HG02981 (cell line): ENCODE measurements at regions not wholly inside any gene's neighbourhood (a gene's known extent, or its start where the extent isn't known, plus 50 kb on each side); places are given as distances from the start of the nearest gene placed in this dataset.

Experiments
- ATAC-seq: cut with Tn5 transposase; IDR thresholded peaks from one replicate; pipeline ENCODE4 v1.9.1; 2021; ENCODE audit warnings: mild to moderate bottlenecking, moderate library complexity; ENCODE audit not compliant: unreplicated experiment

GRCh38 chrX:98506907-98507306 lies 1623.2 kb downstream of the RPA4 start:
- ATAC-seq: no peak

- ATAC-seq: no peak
Observed at GRCh38 chrX:98514032-98514431, 1630.3 kb downstream of the RPA4 start.

- no peak for ATAC-seq
Observed at GRCh38 chrX:98516120-98516519, 1632.4 kb downstream of the RPA4 start.

GRCh38 chrX:98523026-98523425 lies 1639.3 kb downstream of the RPA4 start:
- no peak for ATAC-seq

GRCh38 chrX:98523521-98523920 lies 1639.8 kb downstream of the RPA4 start:
- ATAC-seq: no peak

- ATAC-seq: no peak
Observed at GRCh38 chrX:98548519-98548918, 1664.8 kb downstream of the RPA4 start.

- ATAC-seq: no peak
Observed at GRCh38 chrX:98568795-98569194, 1685.1 kb downstream of the RPA4 start.

- ATAC-seq: no peak
Observed at GRCh38 chrX:98605941-98606340, 1722.2 kb downstream of the RPA4 start.

- ATAC-seq: no peak
Observed at GRCh38 chrX:98607739-98608138, 1724.0 kb downstream of the RPA4 start.

GRCh38 chrX:98627645-98628044 lies 1743.9 kb downstream of the RPA4 start:
- ATAC-seq: no peak

- ATAC-seq: no peak
Observed at GRCh38 chrX:98637451-98637850, 1753.7 kb downstream of the RPA4 start.

GRCh38 chrX:98646351-98646750 lies 1762.6 kb downstream of the RPA4 start:
- ATAC-seq: no peak

GRCh38 chrX:98654565-98654964 lies 1755.5 kb downstream of the PCDH19 start:
- no peak for ATAC-seq
